HCT116 (cell line): ENCODE measurements at regions not wholly inside any gene's neighbourhood (a gene's known extent, or its start where the extent isn't known, plus 50 kb on each side); places are given as distances from the start of the nearest gene placed in this dataset.

Source experiments
- ATAC-seq: fragments of 200-7000 bp; cut with Tn5 transposase; 2 replicates; pipeline ENCODE4 v1.9.1; 2020; ENCODE audit warnings: mild to moderate bottlenecking, moderate library complexity
- BruUV-seq: library from RNA; stranded (reverse); fragments of 400-500 nt; replicated peaks from 2 replicates; lab custom pipeline; 2021; lab: Mats Ljungman, UMichigan
- CTCF ChIA-PET: fragments of 300-600 bp; sonication (Branson Sonifier 250); formaldehyde crosslinking; loops from one replicate; lab custom pipeline; 2021; ENCODE audit warnings: antibody characterized with exemption; lab: Charles Lee
- POLR2A ChIA-PET: fragments of 300-600, 350-600 bp; sonication (Branson Sonifier 250); formaldehyde crosslinking; loops from one replicate; lab custom pipeline; 2021; ENCODE audit warnings: antibody characterized with exemption; lab: Charles Lee
- RAD21 ChIA-PET, 2 experiments: fragments of 300-600 bp; sonication (Branson Sonifier 250); formaldehyde crosslinking; loops; one replicate each; lab custom pipeline; 2023; ENCODE audit warnings: low total read pairs in 2 of 2; ENCODE audit not compliant: uncharacterized antibody in 2 of 2, unreplicated experiment in 2 of 2, low non-redundant PET in 1 of 2; lab: Charles Lee
- DNase-seq: peaks from one replicate; pipeline ENCODE4 v3.0.0-alpha.2; 2010; ENCODE audit warnings: low read depth, low spot score
- H2AFZ ChIP-seq: fragments of 200-600 bp; shearing (Covaris generic), sonication (generic); 2 replicates; pipeline ENCODE4 v1.6.1; 2017; ENCODE audit warnings: low read depth, mixed run types, mixed read lengths, antibody characterized with exemption, low read length; ENCODE audit not compliant: poor library complexity, severe bottlenecking
- H3K27ac ChIP-seq: 2 replicates; pipeline ENCODE4 v1.5.1; 2012; ENCODE audit warnings: low read depth, low read length
- H3K27me3 ChIP-seq: fragments of 200-600 bp; sonication (generic); 2 replicates; pipeline ENCODE4 v1.6.1; 2016; ENCODE audit warnings: mixed run types, low read length, mixed read lengths; ENCODE audit not compliant: insufficient read depth
- H3K36me3 ChIP-seq, 2 experiments: fragments of 200-500 bp in 1 of 2; fragments of 200-600 bp in 1 of 2; sonication (Bioruptor generic) in 1 of 2; sonication (generic) in 1 of 2; 2 replicates each; pipeline versions ENCODE4 v1.5.1 to v1.6.1; 2014 to 2016; ENCODE audit warnings: low read length in 2 of 2, inconsistent platforms in 1 of 2, mixed read lengths in 1 of 2, mixed run types in 1 of 2; ENCODE audit not compliant: insufficient read depth in 2 of 2, control insufficient read depth in 1 of 2
- H3K4me1 ChIP-seq, 2 experiments: fragments of 200-600 bp in 1 of 2; sonication (generic) in 1 of 2; 2 replicates each; pipeline versions ENCODE4 v1.5.1 to v1.6.1; 2012 to 2017; ENCODE audit warnings: low read length in 2 of 2, inconsistent platforms in 1 of 2, mild to moderate bottlenecking in 1 of 2, mixed read lengths in 1 of 2, mixed run types in 1 of 2, moderate library complexity in 1 of 2; ENCODE audit not compliant: insufficient read depth in 2 of 2, control insufficient read depth in 1 of 2
- H3K4me2 ChIP-seq: fragments of 200-600 bp; sonication (generic); 2 replicates; pipeline ENCODE4 v1.6.1; 2017; ENCODE audit warnings: mixed run types, low read length, mixed read lengths
- H3K4me3 ChIP-seq, 2 experiments: fragments of 200-600 bp in 1 of 2; sonication (generic) in 1 of 2; replicated peaks in 1 of 2; 2 replicates each; pipeline ENCODE4 v1.5.1; 2011 to 2016; ENCODE audit warnings: low read length in 2 of 2, control low read depth in 1 of 2, low read depth in 1 of 2, mild to moderate bottlenecking in 1 of 2, mixed read lengths in 1 of 2, mixed run types in 1 of 2
- H3K79me2 ChIP-seq: fragments of 200-600 bp; sonication (generic); 2 replicates; pipeline ENCODE4 v1.6.1; 2017; ENCODE audit warnings: mild to moderate bottlenecking, mixed run types, low read length, moderate library complexity, mixed read lengths; ENCODE audit not compliant: insufficient read depth
- H3K9ac ChIP-seq: fragments of 200-600 bp; sonication (generic); 2 replicates; pipeline ENCODE4 v1.6.1; 2016; ENCODE audit warnings: low read length, mixed read lengths
- H3K9me2 ChIP-seq: fragments of 200-600 bp; sonication (generic), shearing (Covaris generic); 2 replicates; pipeline ENCODE4 v1.6.1; 2017; ENCODE audit warnings: mixed run types, mild to moderate bottlenecking, moderate library complexity; ENCODE audit not compliant: insufficient read depth
- H3K9me3 ChIP-seq, 2 experiments: fragments of 200-500 bp in 1 of 2; fragments of 200-600 bp in 1 of 2; sonication (Bioruptor generic) in 1 of 2; sonication (generic) in 1 of 2; 2 replicates each; pipeline ENCODE4 v1.6.1; 2014 to 2017; ENCODE audit warnings: low read length in 2 of 2, mixed read lengths in 2 of 2, inconsistent platforms in 1 of 2, low read depth in 1 of 2, mild to moderate bottlenecking in 1 of 2, mixed run types in 1 of 2, moderate library complexity in 1 of 2; ENCODE audit not compliant: control insufficient read depth in 1 of 2, insufficient read depth in 1 of 2
- H4K20me1 ChIP-seq: fragments of 200-600 bp; sonication (generic), shearing (Covaris generic); 2 replicates; pipeline ENCODE4 v1.6.1; 2017; ENCODE audit warnings: mixed run types, mild to moderate bottlenecking, moderate library complexity; ENCODE audit not compliant: insufficient read depth
- ATF3 ChIP-seq: IDR thresholded peaks from 2 replicates; pipeline ENCODE4 v1.6.1; 2012
- CBX3 ChIP-seq: IDR thresholded peaks from 2 replicates; pipeline ENCODE4 v1.6.1; 2012; ENCODE audit warnings: low read depth
- CEBPB ChIP-seq: IDR thresholded peaks from 2 replicates; pipeline ENCODE4 v1.6.1; 2012; ENCODE audit warnings: low read depth
- CTCF ChIP-seq, 3 experiments: fragments of 200-600 bp in 1 of 3; sonication (generic) in 1 of 3; IDR thresholded peaks in 2 of 3; conservative IDR thresholded peaks in 1 of 3; 2 replicates each; pipeline ENCODE4 v1.5.1; 2012 to 2017; ENCODE audit warnings: low read depth in 2 of 3, low read length in 2 of 3, antibody characterized with exemption in 1 of 3, borderline replicate concordance in 1 of 3, control low read depth in 1 of 3, mild to moderate bottlenecking in 1 of 3, mixed read lengths in 1 of 3, mixed run types in 1 of 3, moderate library complexity in 1 of 3; ENCODE audit not compliant: insufficient read depth in 1 of 3
- EGR1 ChIP-seq: IDR thresholded peaks from 2 replicates; pipeline ENCODE4 v1.6.1; 2012; ENCODE audit warnings: low read depth
- ELF1 ChIP-seq: IDR thresholded peaks from 2 replicates; pipeline ENCODE4 v1.6.1; 2012; ENCODE audit warnings: low read depth, borderline replicate concordance
- EZH2 ChIP-seq: fragments of 200-600 bp; sonication (generic); IDR thresholded peaks from 2 replicates; pipeline ENCODE4 v1.6.1; 2017; ENCODE audit warnings: antibody characterized with exemption, mixed run types
- EZH2phosphoT487 ChIP-seq: fragments of 200-600 bp; IDR thresholded peaks from 2 replicates; pipeline ENCODE4 v1.6.1; 2018; ENCODE audit warnings: antibody characterized with exemption, borderline replicate concordance
- MAX ChIP-seq: IDR thresholded peaks from 2 replicates; pipeline ENCODE4 v1.6.1; 2012
- POLR2AphosphoS5 ChIP-seq: IDR thresholded peaks from 2 replicates; pipeline ENCODE4 v1.6.1; 2011; ENCODE audit warnings: mild to moderate bottlenecking, low read depth, low read length, moderate library complexity
- RAD21 ChIP-seq: IDR thresholded peaks from 2 replicates; pipeline ENCODE4 v1.6.1; 2012; ENCODE audit warnings: low read depth, mild to moderate bottlenecking
- REST ChIP-seq: IDR thresholded peaks from 2 replicates; pipeline ENCODE4 v1.6.1; 2012; ENCODE audit warnings: low read depth
- SIN3A ChIP-seq: IDR thresholded peaks from 2 replicates; pipeline ENCODE4 v1.6.1; 2012; ENCODE audit warnings: low read depth
- SP1 ChIP-seq: IDR thresholded peaks from 2 replicates; pipeline ENCODE4 v1.6.1; 2012; ENCODE audit warnings: low read depth
- SRF ChIP-seq: IDR thresholded peaks from 2 replicates; pipeline ENCODE4 v1.6.1; 2012; ENCODE audit warnings: low read depth
- TCF7L2 ChIP-seq: IDR thresholded peaks from 2 replicates; pipeline ENCODE4 v1.7.0; 2011; ENCODE audit warnings: borderline replicate concordance, inconsistent platforms; ENCODE audit not compliant: insufficient read depth, insufficient read length; ENCODE audit errors: extremely low read depth
- YY1 ChIP-seq: IDR thresholded peaks from 2 replicates; pipeline ENCODE4 v1.6.1; 2011; ENCODE audit warnings: low read length, low read depth, moderate library complexity, mild to moderate bottlenecking; ENCODE audit not compliant: insufficient replicate concordance; ENCODE audit errors: extremely low read depth
- ZFX ChIP-seq: fragments of 450-650 bp; IDR thresholded peaks from 2 replicates; pipeline ENCODE4 v1.6.1; 2017
- ZNF274 ChIP-seq: fragments of 200-500 bp; sonication (Bioruptor generic); IDR thresholded peaks from 2 replicates; pipeline ENCODE4 v1.6.1; 2014; ENCODE audit warnings: mild to moderate bottlenecking, low read depth, low read length, inconsistent platforms
- intact Hi-C: fragments of 100-400 bp; cut with micrococcal nuclease; formaldehyde crosslinking; loops from 2 replicates; pipeline ENCODE4 v1.10.0; 2022
- TF ChIP-seq, protein P1 (sequence below): IDR thresholded peaks from 2 replicates; pipeline ENCODE4 v1.6.1; 2011; ENCODE audit warnings: mild to moderate bottlenecking, low read length, moderate library complexity; ENCODE audit not compliant: insufficient replicate concordance; ENCODE audit errors: extremely low read depth

DNA sequence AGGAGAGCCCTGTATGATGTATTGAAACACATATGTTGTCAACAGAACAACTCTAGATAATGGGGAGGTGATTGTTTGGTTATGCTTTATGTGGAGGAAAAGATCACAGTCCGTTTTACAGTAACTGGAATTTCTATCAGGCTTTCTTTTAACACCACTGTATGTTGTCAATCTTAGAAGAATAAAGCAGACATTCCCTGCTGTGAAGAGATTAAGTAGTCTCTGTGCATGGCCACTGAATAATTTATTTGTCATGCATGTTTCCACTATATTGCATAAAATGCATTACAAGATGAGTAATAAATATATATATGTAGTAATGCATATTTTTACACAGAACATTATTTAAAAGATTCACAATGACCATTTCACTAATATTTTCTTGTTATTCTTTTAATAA is 440.0 kb downstream of the ANKRD7 start:
- Histone ChIP-seq H3K9ac (no peak overlapping the region), H4K20me1 (no peaks in the 10 kb centered on the region), H3K4me2 (no peak overlapping the region), H3K79me2 (no peaks in the 10 kb centered on the region), H2AFZ (peak overlapping the region; percentile 42), H3K27me3 (no peaks in the 10 kb centered on the region)
- POLR2A ChIA-PET, result no interaction called here
- RAD21 ChIA-PET, result no interaction called here
- no peak for ATAC-seq
- no peak for TF ChIP-seq TCF7L2
- no peak for TF ChIP-seq YY1
- TF ChIP-seq MAX, result no peak
- no peak for TF ChIP-seq SP1
- no peak for TF ChIP-seq EZH2phosphoT487
- no peak for TF ChIP-seq REST
- no peak for TF ChIP-seq RAD21
- TF ChIP-seq SIN3A, result no peak
- TF ChIP-seq CBX3, result no peak
- no peak for TF ChIP-seq EZH2
- TF ChIP-seq, protein P1, sequence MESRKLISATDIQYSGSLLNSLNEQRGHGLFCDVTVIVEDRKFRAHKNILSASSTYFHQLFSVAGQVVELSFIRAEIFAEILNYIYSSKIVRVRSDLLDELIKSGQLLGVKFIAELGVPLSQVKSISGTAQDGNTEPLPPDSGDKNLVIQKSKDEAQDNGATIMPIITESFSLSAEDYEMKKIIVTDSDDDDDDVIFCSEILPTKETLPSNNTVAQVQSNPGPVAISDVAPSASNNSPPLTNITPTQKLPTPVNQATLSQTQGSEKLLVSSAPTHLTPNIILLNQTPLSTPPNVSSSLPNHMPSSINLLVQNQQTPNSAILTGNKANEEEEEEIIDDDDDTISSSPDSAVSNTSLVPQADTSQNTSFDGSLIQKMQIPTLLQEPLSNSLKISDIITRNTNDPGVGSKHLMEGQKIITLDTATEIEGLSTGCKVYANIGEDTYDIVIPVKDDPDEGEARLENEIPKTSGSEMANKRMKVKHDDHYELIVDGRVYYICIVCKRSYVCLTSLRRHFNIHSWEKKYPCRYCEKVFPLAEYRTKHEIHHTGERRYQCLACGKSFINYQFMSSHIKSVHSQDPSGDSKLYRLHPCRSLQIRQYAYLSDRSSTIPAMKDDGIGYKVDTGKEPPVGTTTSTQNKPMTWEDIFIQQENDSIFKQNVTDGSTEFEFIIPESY, result no peak
- TF ChIP-seq ATF3, result no peak
- TF ChIP-seq CTCF (IDR thresholded peaks at IDR 0.05 in 2 of 3, conservative IDR thresholded peaks at IDR 0.05 in 1 of 3; ENCODE audit: borderline replicate concordance in 1 of 3, insufficient read depth in 1 of 3, low read depth in 2 of 3, low read length in 2 of 3), result no peak
- no peak for TF ChIP-seq SRF
- no peak for TF ChIP-seq ZFX
- no peak for TF ChIP-seq POLR2AphosphoS5
- TF ChIP-seq CEBPB, result no peak
- TF ChIP-seq EGR1, result no peak
- TF ChIP-seq ZNF274, result no peak
- TF ChIP-seq ELF1, result no peak
- TF ChIP-seq, all 23 proteins: peak for 0
- no peaks in the 10 kb centered on the region for H3K9me2 ChIP-seq
- no peak for DNase-seq
- no TSS peak for BruUV-seq
- H3K9me3 ChIP-seq, result no peaks in the 10 kb centered on the region
- no peak overlapping the region for H3K4me3 ChIP-seq
- CTCF ChIA-PET, result no interaction called here
- no peaks in the 10 kb centered on the region for H3K36me3 ChIP-seq
- H3K27ac ChIP-seq, result no peak overlapping the region
- H3K4me1 ChIP-seq, result no peaks in the 10 kb centered on the region
- intact Hi-C loops, result no loop called here
